ENCODE measurements at regions not wholly inside any gene's neighbourhood (a gene's known extent, or its start where the extent isn't known, plus 50 kb on each side); places are given as distances from the start of the nearest gene placed in this dataset.

DNA sequence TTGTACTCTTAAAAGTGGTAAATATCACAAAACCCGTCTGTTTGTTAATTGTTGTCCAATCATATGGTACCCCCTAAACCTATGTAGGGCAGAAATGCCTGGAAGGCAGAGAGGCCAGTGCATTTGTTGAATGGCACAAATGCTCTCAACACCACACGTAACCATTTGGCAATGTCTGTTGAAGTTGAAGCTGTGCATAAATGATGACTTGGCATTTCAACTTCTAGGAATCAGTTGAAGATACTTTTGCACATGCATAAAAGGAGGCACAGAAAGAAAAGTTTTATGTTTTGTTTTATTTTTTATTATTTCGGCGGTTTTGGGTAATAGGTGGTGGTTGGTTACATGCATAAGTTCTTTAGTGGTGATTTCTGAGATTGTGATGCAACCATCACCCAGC lies 246.6 kb downstream of the TAF11L14 start:
- TF ChIP-seq, protein P1, sequence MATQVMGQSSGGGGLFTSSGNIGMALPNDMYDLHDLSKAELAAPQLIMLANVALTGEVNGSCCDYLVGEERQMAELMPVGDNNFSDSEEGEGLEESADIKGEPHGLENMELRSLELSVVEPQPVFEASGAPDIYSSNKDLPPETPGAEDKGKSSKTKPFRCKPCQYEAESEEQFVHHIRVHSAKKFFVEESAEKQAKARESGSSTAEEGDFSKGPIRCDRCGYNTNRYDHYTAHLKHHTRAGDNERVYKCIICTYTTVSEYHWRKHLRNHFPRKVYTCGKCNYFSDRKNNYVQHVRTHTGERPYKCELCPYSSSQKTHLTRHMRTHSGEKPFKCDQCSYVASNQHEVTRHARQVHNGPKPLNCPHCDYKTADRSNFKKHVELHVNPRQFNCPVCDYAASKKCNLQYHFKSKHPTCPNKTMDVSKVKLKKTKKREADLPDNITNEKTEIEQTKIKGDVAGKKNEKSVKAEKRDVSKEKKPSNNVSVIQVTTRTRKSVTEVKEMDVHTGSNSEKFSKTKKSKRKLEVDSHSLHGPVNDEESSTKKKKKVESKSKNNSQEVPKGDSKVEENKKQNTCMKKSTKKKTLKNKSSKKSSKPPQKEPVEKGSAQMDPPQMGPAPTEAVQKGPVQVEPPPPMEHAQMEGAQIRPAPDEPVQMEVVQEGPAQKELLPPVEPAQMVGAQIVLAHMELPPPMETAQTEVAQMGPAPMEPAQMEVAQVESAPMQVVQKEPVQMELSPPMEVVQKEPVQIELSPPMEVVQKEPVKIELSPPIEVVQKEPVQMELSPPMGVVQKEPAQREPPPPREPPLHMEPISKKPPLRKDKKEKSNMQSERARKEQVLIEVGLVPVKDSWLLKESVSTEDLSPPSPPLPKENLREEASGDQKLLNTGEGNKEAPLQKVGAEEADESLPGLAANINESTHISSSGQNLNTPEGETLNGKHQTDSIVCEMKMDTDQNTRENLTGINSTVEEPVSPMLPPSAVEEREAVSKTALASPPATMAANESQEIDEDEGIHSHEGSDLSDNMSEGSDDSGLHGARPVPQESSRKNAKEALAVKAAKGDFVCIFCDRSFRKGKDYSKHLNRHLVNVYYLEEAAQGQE (IDR thresholded peaks at IDR 0.05; ENCODE audit: insufficient read depth in 1 of 2, low read depth in 2 of 2, low read length in 1 of 2): no peak
- TF ChIP-seq, protein P2, sequence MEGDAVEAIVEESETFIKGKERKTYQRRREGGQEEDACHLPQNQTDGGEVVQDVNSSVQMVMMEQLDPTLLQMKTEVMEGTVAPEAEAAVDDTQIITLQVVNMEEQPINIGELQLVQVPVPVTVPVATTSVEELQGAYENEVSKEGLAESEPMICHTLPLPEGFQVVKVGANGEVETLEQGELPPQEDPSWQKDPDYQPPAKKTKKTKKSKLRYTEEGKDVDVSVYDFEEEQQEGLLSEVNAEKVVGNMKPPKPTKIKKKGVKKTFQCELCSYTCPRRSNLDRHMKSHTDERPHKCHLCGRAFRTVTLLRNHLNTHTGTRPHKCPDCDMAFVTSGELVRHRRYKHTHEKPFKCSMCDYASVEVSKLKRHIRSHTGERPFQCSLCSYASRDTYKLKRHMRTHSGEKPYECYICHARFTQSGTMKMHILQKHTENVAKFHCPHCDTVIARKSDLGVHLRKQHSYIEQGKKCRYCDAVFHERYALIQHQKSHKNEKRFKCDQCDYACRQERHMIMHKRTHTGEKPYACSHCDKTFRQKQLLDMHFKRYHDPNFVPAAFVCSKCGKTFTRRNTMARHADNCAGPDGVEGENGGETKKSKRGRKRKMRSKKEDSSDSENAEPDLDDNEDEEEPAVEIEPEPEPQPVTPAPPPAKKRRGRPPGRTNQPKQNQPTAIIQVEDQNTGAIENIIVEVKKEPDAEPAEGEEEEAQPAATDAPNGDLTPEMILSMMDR (IDR thresholded peaks at IDR 0.05): no peak
- TF ChIP-seq POLR2AphosphoS5 (IDR thresholded peaks at IDR 0.05; ENCODE audit: low read depth, low read length): no peak
- no peak for TF ChIP-seq SIN3A (IDR thresholded peaks at IDR 0.05; ENCODE audit: borderline replicate concordance, insufficient read depth, low read depth, low read length)
- no peak for TF ChIP-seq TCF7L2 (IDR thresholded peaks at IDR 0.05; ENCODE audit: low read depth, low read length)
